Endothelial cell of umbilical vein (primary cell): ENCODE measurements at regions not wholly inside any gene's neighbourhood (a gene's known extent, or its start where the extent isn't known, plus 50 kb on each side); places are given as distances from the start of the nearest gene placed in this dataset.

Experiments used
- BruUV-seq: library from RNA; stranded (reverse); fragments of 400-500 nt; replicated peaks from 2 replicates; lab custom pipeline; 2021; lab: Mats Ljungman, UMichigan
- CTCF ChIA-PET: fragments of 300-600, 350-600 bp; sonication (Branson Sonifier 250); formaldehyde crosslinking; loops from one replicate; lab custom pipeline; 2021; ENCODE audit warnings: antibody characterized with exemption, inconsistent platforms; lab: Charles Lee
- POLR2A ChIA-PET: fragments of 300-600, 350-600 bp; sonication (Branson Sonifier 250); formaldehyde crosslinking; loops from one replicate; lab custom pipeline; 2021; ENCODE audit warnings: antibody characterized with exemption, inconsistent platforms; lab: Charles Lee
- DNase-seq: peaks from one replicate; pipeline ENCODE4 v3.0.0-alpha.2; 2011; ENCODE audit warnings: low read depth, low spot score
- FAIRE-seq: peaks from 2 replicates; lab custom pipeline; 2011; peaks lifted over from hg19 to GRCh38; lab: Jason Lieb, UNC
- H2AFZ ChIP-seq: 2 replicates; pipeline ENCODE4 v1.6.0; 2012; ENCODE audit warnings: low read depth, low read length, control low read depth, inconsistent platforms
- H3K27ac ChIP-seq: 2 replicates; pipeline ENCODE4 v1.5.1; 2011; ENCODE audit warnings: low read depth, mild to moderate bottlenecking, control low read depth, low read length, moderate library complexity; ENCODE audit not compliant: insufficient read depth
- H3K27me3 ChIP-seq, 2 experiments: 2 replicates each; pipeline versions ENCODE4 v1.6.0 to v1.6.1; 2011; ENCODE audit warnings: low read length in 2 of 2, mixed read lengths in 1 of 2; ENCODE audit not compliant: control insufficient read depth in 2 of 2, insufficient read depth in 2 of 2
- H3K36me3 ChIP-seq, 2 experiments: 2 replicates in 1 of 2; 3 replicates in 1 of 2; pipeline ENCODE4 v1.5.1; 2011; ENCODE audit warnings: low read length in 2 of 2, mild to moderate bottlenecking in 1 of 2, moderate library complexity in 1 of 2; ENCODE audit not compliant: control insufficient read depth in 2 of 2, insufficient read depth in 2 of 2; ENCODE audit errors: extremely low read depth in 1 of 2
- H3K4me1 ChIP-seq: 3 replicates; pipeline ENCODE4 v1.5.1; 2011; ENCODE audit warnings: mild to moderate bottlenecking, low read length; ENCODE audit not compliant: control insufficient read depth, insufficient read depth; ENCODE audit errors: extremely low read depth
- H3K4me2 ChIP-seq: 2 replicates; pipeline ENCODE4 v1.6.1; 2011; ENCODE audit warnings: low read length, control low read depth, mixed read lengths; ENCODE audit not compliant: insufficient read depth
- H3K4me3 ChIP-seq, 3 experiments: fragments of 200-600 bp in 1 of 3; sonication (generic), shearing (Covaris generic) in 1 of 3; replicated peaks in 1 of 3; 2 replicates each; pipeline ENCODE4 v1.5.1; 2011 to 2016; ENCODE audit warnings: control low read depth in 3 of 3, low read length in 3 of 3, mild to moderate bottlenecking in 2 of 3, inconsistent platforms in 1 of 3, low read depth in 1 of 3, moderate library complexity in 1 of 3; ENCODE audit not compliant: insufficient read depth in 1 of 3
- H3K79me2 ChIP-seq: 2 replicates; pipeline ENCODE4 v1.6.0; 2012; ENCODE audit warnings: low read length, inconsistent platforms; ENCODE audit not compliant: control insufficient read depth, insufficient read depth
- H3K9ac ChIP-seq: replicated peaks from 2 replicates; pipeline ENCODE3; 2011; ENCODE audit warnings: low read length, control low read depth; ENCODE audit not compliant: insufficient read depth; ENCODE audit errors: extremely low read depth
- H3K9me1 ChIP-seq: replicated peaks from 3 replicates; pipeline ENCODE4 v1.6.0; 2011; ENCODE audit warnings: mild to moderate bottlenecking, low read length; ENCODE audit not compliant: control insufficient read depth, insufficient read depth; ENCODE audit errors: extremely low read depth
- H3K9me3 ChIP-seq: replicated peaks from 2 replicates; pipeline ENCODE4 v1.5.1; 2012; ENCODE audit warnings: low read length, inconsistent platforms; ENCODE audit not compliant: control insufficient read depth, insufficient read depth
- H4K20me1 ChIP-seq: replicated peaks from 2 replicates; pipeline ENCODE3; 2011; ENCODE audit warnings: mild to moderate bottlenecking, low read length; ENCODE audit not compliant: control insufficient read depth, insufficient read depth; ENCODE audit errors: extremely low read depth
- CTCF ChIP-seq, 2 donors: IDR thresholded peaks; 1 replicate in 1 of 2; 2 replicates in 1 of 2; pipeline ENCODE4 v1.5.1; 2011; ENCODE audit warnings: low read length in 2 of 2, mild to moderate bottlenecking in 2 of 2, moderate library complexity in 2 of 2, control low read depth in 1 of 2, inconsistent platforms in 1 of 2, low read depth in 1 of 2; ENCODE audit not compliant: insufficient read depth in 1 of 2; ENCODE audit errors: extremely low read depth in 1 of 2
- EZH2 ChIP-seq: IDR thresholded peaks from 2 replicates; pipeline ENCODE4 v1.6.1; 2012; ENCODE audit warnings: borderline replicate concordance, low read depth, mild to moderate bottlenecking, moderate library complexity, low read length, inconsistent platforms; ENCODE audit not compliant: severe bottlenecking
- FOS ChIP-seq: IDR thresholded peaks from 2 replicates; pipeline ENCODE4 v1.6.1; 2011; ENCODE audit warnings: mild to moderate bottlenecking, low read length, moderate library complexity, borderline replicate concordance; ENCODE audit not compliant: insufficient read depth
- GATA2 ChIP-seq: IDR thresholded peaks from 2 replicates; pipeline ENCODE4 v1.7.0; 2011; ENCODE audit warnings: low read depth, mild to moderate bottlenecking, moderate library complexity, mixed read lengths, low read length; ENCODE audit not compliant: insufficient read length, insufficient read depth
- JUN ChIP-seq: IDR thresholded peaks from 2 replicates; pipeline ENCODE4 v1.6.1; 2011; ENCODE audit warnings: borderline replicate concordance, low read depth; ENCODE audit not compliant: insufficient read length, insufficient read depth
- MYC ChIP-seq: IDR thresholded peaks from one replicate; pipeline ENCODE4 v1.6.1; 2011; ENCODE audit warnings: mild to moderate bottlenecking, low read depth, low read length
- POLR2A ChIP-seq: IDR thresholded peaks from 2 replicates; pipeline ENCODE4 v1.6.1; 2012; ENCODE audit warnings: low read depth, mild to moderate bottlenecking, control low read depth, low read length
- POLR2AphosphoS5 ChIP-seq: IDR thresholded peaks from 2 replicates; pipeline ENCODE4 v1.6.1; 2012; ENCODE audit warnings: low read depth, mild to moderate bottlenecking, control low read depth, low read length, moderate library complexity; ENCODE audit not compliant: insufficient read depth
- dilution Hi-C: fragments of 300-500 bp; cut with MboI; formaldehyde crosslinking; loops from one replicate; pipeline ENCODE4 v1.15.0; 2019; ENCODE audit warnings: low sequenced_read_pairs; ENCODE audit not compliant: extremely low pct_ligation_motif_present
- intact Hi-C: fragments of 100-400 bp; cut with micrococcal nuclease; formaldehyde crosslinking; loops from one replicate; pipeline ENCODE4 v1.10.0; 2022
- TF ChIP-seq, protein P1 (sequence below): IDR thresholded peaks from 2 replicates; pipeline ENCODE4 v1.6.1; 2011; ENCODE audit not compliant: insufficient read depth, insufficient read length

DNA sequence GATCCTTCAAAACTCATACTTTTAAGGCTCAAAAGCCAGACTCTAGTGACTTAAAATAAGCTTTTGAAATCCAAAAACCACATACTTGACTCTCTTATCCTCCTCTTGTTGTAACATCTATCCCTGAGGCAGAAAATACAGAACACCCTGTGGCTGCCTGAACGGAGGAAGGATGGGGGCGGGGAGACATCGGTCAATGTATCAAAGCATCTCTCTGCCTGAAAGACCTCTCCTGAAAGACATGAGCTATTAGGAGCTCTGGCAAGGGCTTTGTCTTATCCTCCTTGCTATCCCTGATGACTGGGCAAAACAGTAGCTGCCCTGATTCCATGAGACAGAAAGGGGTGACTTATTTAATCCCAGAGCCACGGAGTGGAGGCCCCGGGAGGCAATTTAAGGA, 122.4 kb downstream of the MN1 start:
- no peak overlapping the region for H3K4me3 ChIP-seq
- FAIRE-seq (no peak), DNase-seq (no peak)
- no peaks in the 10 kb centered on the region for H3K9me1 ChIP-seq
- H3K36me3 ChIP-seq, result no peaks in the 10 kb centered on the region
- no peak overlapping the region for H3K27ac ChIP-seq
- H3K27me3 ChIP-seq, result peaks cover 3 to 10% of the 10 kb centered on the region in 2 experiments
- no peaks in the 10 kb centered on the region for H3K79me2 ChIP-seq
- no peak overlapping the region for H3K4me2 ChIP-seq
- dilution Hi-C loops (no loop called here), intact Hi-C loops (no loop called here)
- TF ChIP-seq EZH2 (no peak), CTCF (IDR thresholded peaks at IDR 0.05; ENCODE audit: extremely low read depth in 1 of 2, insufficient read depth in 1 of 2, low read depth in 1 of 2, low read length in 2 of 2) (no peak), JUN (no peak), GATA2 (no peak), FOS (no peak), MYC (no peak), POLR2A (no peak), POLR2AphosphoS5 (no peak)
- TF ChIP-seq, protein P1, sequence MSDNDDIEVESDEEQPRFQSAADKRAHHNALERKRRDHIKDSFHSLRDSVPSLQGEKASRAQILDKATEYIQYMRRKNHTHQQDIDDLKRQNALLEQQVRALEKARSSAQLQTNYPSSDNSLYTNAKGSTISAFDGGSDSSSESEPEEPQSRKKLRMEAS, result no peak
- H3K9me3 ChIP-seq, result no peaks in the 10 kb centered on the region
- no peak overlapping the region for H3K9ac ChIP-seq
- no peaks in the 10 kb centered on the region for H3K4me1 ChIP-seq
- H2AFZ ChIP-seq, result no peak overlapping the region
- ChIA-PET CTCF (interaction anchor here (1.5 kb wide), 1 partner anchor 12 kb away, joined by 4 read pairs; no protein-coding TSS in a partner anchor), POLR2A (interaction anchor here (0.5 kb wide), 1 partner anchor 124 kb away, joined by 3 read pairs; no protein-coding TSS in a partner anchor)
- BruUV-seq, result no TSS peak
- no peaks in the 10 kb centered on the region for H4K20me1 ChIP-seq
